ENCODE measurements at regions not wholly inside any gene's neighbourhood (a gene's known extent, or its start where the extent isn't known, plus 50 kb on each side); places are given as distances from the start of the nearest gene placed in this dataset.

- no peak overlapping the region for H3K9ac ChIP-seq (ENCODE audit: insufficient read depth, low read depth, low read length)
These were observed 311.5 kb downstream of the EDEM1 start for GRCh38 chr3:5498981-5499380.

DNA sequence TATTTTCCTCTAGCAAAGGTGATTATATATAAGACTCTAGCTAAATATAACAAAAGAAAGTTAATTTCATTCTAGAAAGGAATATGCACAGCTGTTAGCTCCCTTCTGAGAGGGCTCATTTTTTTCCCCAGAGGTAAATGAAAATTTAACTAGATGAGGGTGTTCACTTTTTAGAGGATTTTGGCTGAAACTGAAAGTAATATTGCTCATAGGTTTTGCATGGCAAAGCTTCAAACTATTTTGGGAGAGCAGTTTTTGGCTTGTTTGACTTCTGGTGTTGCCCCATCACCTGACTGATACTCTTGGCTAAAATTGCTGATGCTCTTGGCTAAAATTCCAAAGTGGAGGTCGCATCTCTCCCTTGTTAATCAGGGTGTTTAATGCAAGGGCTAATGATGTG is 311.9 kb downstream of the EDEM1 start:
- ChIA-PET POLR2A (no interaction called here), CTCF (ENCODE audit: low intra/inter-chr PET ratio, low total read pairs) (no interaction called here)
- ATAC-seq (no peak), DNase-seq (ENCODE audit: low spot score) (no peak), FAIRE-seq (no peak)
- Histone ChIP-seq H3K9ac (ENCODE audit: insufficient read depth, low read depth, low read length) (no peak overlapping the region), H3K4me2 (ENCODE audit: low read depth, low read length) (no peak overlapping the region), H3K4me3 (replicated peaks in 1 of 3; ENCODE audit: insufficient read depth in 1 of 3, low read depth in 2 of 3, low read length in 3 of 3) (no peak overlapping the region), H3K27ac (ENCODE audit: extremely low read length, insufficient read depth, low read length) (no peak overlapping the region), H2AFZ (ENCODE audit: low read length) (no peak overlapping the region), H3K4me1 (ENCODE audit: insufficient read depth, low read length) (no peaks in the 10 kb centered on the region), H4K20me1 (ENCODE audit: insufficient read depth, low read length) (no peaks in the 10 kb centered on the region), H3K36me3 (replicated peaks in 1 of 2; ENCODE audit: control insufficient read depth in 1 of 2, insufficient read depth in 2 of 2, low read length in 2 of 2) (no peaks in the 10 kb centered on the region), H3K9me3 (ENCODE audit: low read length) (no peaks in the 10 kb centered on the region), H3K79me2 (ENCODE audit: insufficient read depth, low read length) (no peaks in the 10 kb centered on the region), H3K27me3 (ENCODE audit: control insufficient read depth in 1 of 2, insufficient read depth in 2 of 2, low read length in 2 of 2) (no peaks in the 10 kb centered on the region)
- no CpG with 5 or more reads among the region's 1 CpG for WGBS (ENCODE audit: low lambda C conversion rate)
- BruUV-seq (replicated peaks) = no TSS peak
- intact Hi-C loops (cut with micrococcal nuclease; ENCODE audit: unreplicated experiment) = no loop called here
- in situ Hi-C loops (cut with HindIII; ENCODE audit: extremely low pct_ligation_motif_present, low pct_unique_long_range_greater_than_20kb) = no loop called here
- TF ChIP-seq ZBTB1 (CRISPR knock-in tag; IDR thresholded peaks at IDR 0.05; ENCODE audit: borderline replicate concordance) = no peak
- TF ChIP-seq ZC3H4 (CRISPR knock-in tag; IDR thresholded peaks at IDR 0.05; ENCODE audit: borderline replicate concordance) = no peak
- no peak for TF ChIP-seq TGIF2 (CRISPR knock-in tag; IDR thresholded peaks at IDR 0.05)
- no peak for TF ChIP-seq ZNF496 (CRISPR knock-in tag; IDR thresholded peaks at IDR 0.05; ENCODE audit: insufficient replicate concordance)
- no peak for TF ChIP-seq THRA (CRISPR knock-in tag; IDR thresholded peaks at IDR 0.05; ENCODE audit: borderline replicate concordance)
- TF ChIP-seq ZNF296 (CRISPR knock-in tag; conservative IDR thresholded peaks at IDR 0.05) = no peak
- TF ChIP-seq FOXC1 (CRISPR knock-in tag; IDR thresholded peaks at IDR 0.05; ENCODE audit: borderline replicate concordance) = no peak
- TF ChIP-seq TAF1 (CRISPR knock-in tag; IDR thresholded peaks at IDR 0.05) = no peak
- no peak for TF ChIP-seq ZNF317 (CRISPR knock-in tag; IDR thresholded peaks at IDR 0.05)
- no peak for TF ChIP-seq NFE2L1 (CRISPR knock-in tag; IDR thresholded peaks at IDR 0.05; ENCODE audit: borderline replicate concordance)
- TF ChIP-seq ZNF430 (CRISPR knock-in tag; IDR thresholded peaks at IDR 0.05) = no peak
- no peak for TF ChIP-seq EED (CRISPR knock-in tag; IDR thresholded peaks at IDR 0.05)
- TF ChIP-seq, protein P1, sequence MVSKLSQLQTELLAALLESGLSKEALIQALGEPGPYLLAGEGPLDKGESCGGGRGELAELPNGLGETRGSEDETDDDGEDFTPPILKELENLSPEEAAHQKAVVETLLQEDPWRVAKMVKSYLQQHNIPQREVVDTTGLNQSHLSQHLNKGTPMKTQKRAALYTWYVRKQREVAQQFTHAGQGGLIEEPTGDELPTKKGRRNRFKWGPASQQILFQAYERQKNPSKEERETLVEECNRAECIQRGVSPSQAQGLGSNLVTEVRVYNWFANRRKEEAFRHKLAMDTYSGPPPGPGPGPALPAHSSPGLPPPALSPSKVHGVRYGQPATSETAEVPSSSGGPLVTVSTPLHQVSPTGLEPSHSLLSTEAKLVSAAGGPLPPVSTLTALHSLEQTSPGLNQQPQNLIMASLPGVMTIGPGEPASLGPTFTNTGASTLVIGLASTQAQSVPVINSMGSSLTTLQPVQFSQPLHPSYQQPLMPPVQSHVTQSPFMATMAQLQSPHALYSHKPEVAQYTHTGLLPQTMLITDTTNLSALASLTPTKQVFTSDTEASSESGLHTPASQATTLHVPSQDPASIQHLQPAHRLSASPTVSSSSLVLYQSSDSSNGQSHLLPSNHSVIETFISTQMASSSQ (IDR thresholded peaks at IDR 0.05; ENCODE audit: low read depth) = no peak
- TF ChIP-seq, protein P1 (CRISPR knock-in tag; IDR thresholded peaks at IDR 0.05; ENCODE audit: borderline replicate concordance) = no peak

More at GRCh38 chr3:5498981-5499380, 311.5 kb downstream of the EDEM1 start:
- no TSS peak for BruUV-seq (replicated peaks)
- intact Hi-C loops (cut with micrococcal nuclease; ENCODE audit: unreplicated experiment) (no loop called here), in situ Hi-C loops (cut with HindIII; ENCODE audit: extremely low pct_ligation_motif_present, low pct_unique_long_range_greater_than_20kb) (no loop called here)
- H3K27me3 ChIP-seq (ENCODE audit: control insufficient read depth in 1 of 2, insufficient read depth in 2 of 2, low read length in 2 of 2) = no peaks in the 10 kb centered on the region
- H2AFZ ChIP-seq (ENCODE audit: low read length) = no peak overlapping the region
- no peak for ATAC-seq
- H3K9me3 ChIP-seq (ENCODE audit: low read length) = no peaks in the 10 kb centered on the region
- H3K36me3 ChIP-seq (replicated peaks in 1 of 2; ENCODE audit: control insufficient read depth in 1 of 2, insufficient read depth in 2 of 2, low read length in 2 of 2) = no peaks in the 10 kb centered on the region
- FAIRE-seq = no peak
- TF ChIP-seq ZNF530 (CRISPR knock-in tag; IDR thresholded peaks at IDR 0.05; ENCODE audit: low read depth) (no peak), ZNF761 (CRISPR knock-in tag; conservative IDR thresholded peaks at IDR 0.05) (no peak), ZNF629 (CRISPR knock-in tag; conservative IDR thresholded peaks at IDR 0.05) (peak; percentile 29; the same call in 1 of the 2 replicates)
- no peaks in the 10 kb centered on the region for H3K4me1 ChIP-seq (ENCODE audit: insufficient read depth, low read length)
- CTCF ChIA-PET (ENCODE audit: low intra/inter-chr PET ratio, low total read pairs) = no interaction called here
- no peak overlapping the region for H3K4me2 ChIP-seq (ENCODE audit: low read depth, low read length)
- no peak overlapping the region for H3K4me3 ChIP-seq (replicated peaks in 1 of 3; ENCODE audit: insufficient read depth in 1 of 3, low read depth in 2 of 3, low read length in 3 of 3)
- H3K27ac ChIP-seq (ENCODE audit: extremely low read length, insufficient read depth, low read length) = no peak overlapping the region
- 94% methylated on average over 2 of the region's 2 CpGs for WGBS (ENCODE audit: low lambda C conversion rate)
- H3K79me2 ChIP-seq (ENCODE audit: insufficient read depth, low read length) = no peaks in the 10 kb centered on the region
- no peak for DNase-seq (ENCODE audit: low spot score)
- H4K20me1 ChIP-seq (ENCODE audit: insufficient read depth, low read length) = no peaks in the 10 kb centered on the region
- POLR2A ChIA-PET = no interaction called here
